Osteocyte (in vitro differentiated cells): ENCODE measurements at regions not wholly inside any gene's neighbourhood (a gene's known extent, or its start where the extent isn't known, plus 50 kb on each side); places are given as distances from the start of the nearest gene placed in this dataset.

Source experiments
- DNase-seq: peaks from one replicate; pipeline ENCODE4 v3.0.0; 2021; ENCODE audit warnings: mixed read lengths; ENCODE audit not compliant: unreplicated experiment; ENCODE audit errors: extremely low spot score
- H3K27ac Mint-ChIP-seq: one replicate; pipeline ENCODE4 v1.8.0; 2021; ENCODE audit warnings: mild to moderate bottlenecking, mixed read lengths; ENCODE audit not compliant: unreplicated experiment
- H3K27me3 Mint-ChIP-seq: one replicate; pipeline ENCODE4 v1.8.0; 2021; ENCODE audit warnings: mixed read lengths; ENCODE audit not compliant: unreplicated experiment
- H3K36me3 Mint-ChIP-seq: one replicate; pipeline ENCODE4 v1.8.0; 2021; ENCODE audit warnings: mixed read lengths; ENCODE audit not compliant: unreplicated experiment
- H3K4me1 Mint-ChIP-seq: one replicate; pipeline ENCODE4 v1.8.0; 2021; ENCODE audit warnings: mixed read lengths; ENCODE audit not compliant: unreplicated experiment
- H3K4me3 Mint-ChIP-seq: one replicate; pipeline ENCODE4 v1.8.0; 2021; ENCODE audit warnings: mild to moderate bottlenecking, moderate library complexity, mixed read lengths; ENCODE audit not compliant: unreplicated experiment
- H3K9me3 Mint-ChIP-seq: one replicate; pipeline ENCODE4 v1.8.0; 2021; ENCODE audit warnings: mixed read lengths; ENCODE audit not compliant: unreplicated experiment
- TF ChIP-seq, protein P1 (sequence below): fragments of 200-600 bp; sonication (generic); IDR thresholded peaks from 2 replicates; pipeline ENCODE4 v1.5.0; 2021; ENCODE audit warnings: antibody characterized with exemption, mild to moderate bottlenecking, moderate library complexity

- peaks cover 4% of the 10 kb centered on the region for H3K27me3 Mint-ChIP-seq
- no peak overlapping the region for H3K4me3 Mint-ChIP-seq
- no peaks in the 10 kb centered on the region for H3K4me1 Mint-ChIP-seq
- H3K27ac Mint-ChIP-seq = no peak overlapping the region
- H3K9me3 Mint-ChIP-seq = no peaks in the 10 kb centered on the region
- TF ChIP-seq, protein P1, sequence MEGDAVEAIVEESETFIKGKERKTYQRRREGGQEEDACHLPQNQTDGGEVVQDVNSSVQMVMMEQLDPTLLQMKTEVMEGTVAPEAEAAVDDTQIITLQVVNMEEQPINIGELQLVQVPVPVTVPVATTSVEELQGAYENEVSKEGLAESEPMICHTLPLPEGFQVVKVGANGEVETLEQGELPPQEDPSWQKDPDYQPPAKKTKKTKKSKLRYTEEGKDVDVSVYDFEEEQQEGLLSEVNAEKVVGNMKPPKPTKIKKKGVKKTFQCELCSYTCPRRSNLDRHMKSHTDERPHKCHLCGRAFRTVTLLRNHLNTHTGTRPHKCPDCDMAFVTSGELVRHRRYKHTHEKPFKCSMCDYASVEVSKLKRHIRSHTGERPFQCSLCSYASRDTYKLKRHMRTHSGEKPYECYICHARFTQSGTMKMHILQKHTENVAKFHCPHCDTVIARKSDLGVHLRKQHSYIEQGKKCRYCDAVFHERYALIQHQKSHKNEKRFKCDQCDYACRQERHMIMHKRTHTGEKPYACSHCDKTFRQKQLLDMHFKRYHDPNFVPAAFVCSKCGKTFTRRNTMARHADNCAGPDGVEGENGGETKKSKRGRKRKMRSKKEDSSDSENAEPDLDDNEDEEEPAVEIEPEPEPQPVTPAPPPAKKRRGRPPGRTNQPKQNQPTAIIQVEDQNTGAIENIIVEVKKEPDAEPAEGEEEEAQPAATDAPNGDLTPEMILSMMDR = no peak
- no peaks in the 10 kb centered on the region for H3K36me3 Mint-ChIP-seq
- no peak for DNase-seq
Observed at GRCh38 chr13:90742381-90742780, 605.1 kb upstream of the MIR17HG start.

GRCh38 chr13:90746230-90746629 lies 601.3 kb upstream of the MIR17HG start:
- TF ChIP-seq, protein P1 = no peak
- Mint-ChIP-seq H3K36me3 (no peaks in the 10 kb centered on the region), H3K27me3 (peaks cover 4% of the 10 kb centered on the region), H3K4me3 (no peak overlapping the region), H3K9me3 (no peaks in the 10 kb centered on the region), H3K4me1 (no peaks in the 10 kb centered on the region), H3K27ac (no peak overlapping the region)
- no peak for DNase-seq

DNA sequence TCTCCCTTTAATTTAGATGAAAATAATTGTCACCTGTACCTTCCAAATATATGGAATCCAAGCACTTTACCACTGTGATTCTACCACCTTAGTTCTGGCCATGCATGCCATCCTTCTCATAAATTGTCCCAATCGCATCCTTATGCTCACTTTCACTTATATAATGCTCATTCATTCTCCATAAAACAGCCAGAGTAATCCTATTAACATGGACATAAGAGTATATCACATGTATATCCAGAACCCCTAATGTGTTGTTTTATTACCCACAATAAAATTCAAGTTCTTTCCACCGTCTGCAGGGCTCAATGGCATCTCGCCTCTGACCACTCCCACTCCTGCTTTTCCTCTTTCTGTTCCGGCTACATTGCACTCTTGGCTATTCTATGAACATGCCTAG lies 597.5 kb upstream of the MIR17HG start:
- DNase-seq = no peak
- peaks cover 4% of the 10 kb centered on the region for H3K27me3 Mint-ChIP-seq
- H3K36me3 Mint-ChIP-seq = no peaks in the 10 kb centered on the region
- H3K27ac Mint-ChIP-seq = no peak overlapping the region
- H3K4me3 Mint-ChIP-seq = no peak overlapping the region
- H3K9me3 Mint-ChIP-seq = no peaks in the 10 kb centered on the region
- H3K4me1 Mint-ChIP-seq = no peaks in the 10 kb centered on the region
- TF ChIP-seq, protein P1 = no peak

GRCh38 chr13:90751026-90751425 lies 596.5 kb upstream of the MIR17HG start:
- Mint-ChIP-seq H3K9me3 (no peaks in the 10 kb centered on the region), H3K27ac (no peak overlapping the region), H3K4me3 (no peak overlapping the region), H3K27me3 (peaks cover 4% of the 10 kb centered on the region), H3K36me3 (no peaks in the 10 kb centered on the region), H3K4me1 (no peaks in the 10 kb centered on the region)
- DNase-seq = no peak
- TF ChIP-seq, protein P1 = no peak

- Mint-ChIP-seq H3K4me1 (no peaks in the 10 kb centered on the region), H3K4me3 (no peak overlapping the region), H3K27me3 (no peaks in the 10 kb centered on the region), H3K9me3 (no peaks in the 10 kb centered on the region), H3K27ac (no peak overlapping the region), H3K36me3 (no peaks in the 10 kb centered on the region)
- DNase-seq = no peak
- TF ChIP-seq, protein P1 = no peak
Observed at GRCh38 chr13:90752070-90752469, 595.4 kb upstream of the MIR17HG start.
